GM10248 (cell line): ENCODE measurements at regions not wholly inside any gene's neighbourhood (a gene's known extent, or its start where the extent isn't known, plus 50 kb on each side); places are given as distances from the start of the nearest gene placed in this dataset.

Experiments used
- CTCF ChIA-PET: fragments of 300-600 bp; sonication (Branson Sonifier 250); formaldehyde crosslinking; extraction: SDS; loops from one replicate; lab custom pipeline; 2021; ENCODE audit warnings: antibody characterized with exemption; lab: Yijun Ruan, JAX
- POLR2A ChIA-PET: fragments of 350-650 bp; sonication (Branson Sonifier 250); formaldehyde crosslinking; extraction: SDS; loops from one replicate; lab custom pipeline; 2020; ENCODE audit warnings: antibody characterized with exemption; lab: Yijun Ruan, JAX
- DNase-seq: peaks from one replicate; pipeline ENCODE4 v3.0.0; 2012; ENCODE audit errors: extremely low spot score
- CTCF ChIP-seq: IDR thresholded peaks from 2 replicates; pipeline ENCODE4 v1.5.1; 2012; ENCODE audit warnings: mild to moderate bottlenecking, low read depth; ENCODE audit errors: extremely low read depth, missing control alignments, control extremely low read depth

GRCh38 chr7:46508583-46508982, 587.5 kb upstream of the IGFBP3 start:
- CTCF ChIA-PET: interaction anchor here (1.3 kb wide), 1 partner anchor 9 kb away, joined by 4 read pairs; no protein-coding TSS in a partner anchor
- no peak for DNase-seq
- TF ChIP-seq CTCF: no peak
- POLR2A ChIA-PET: no interaction called here

GRCh38 chr7:46507560-46507959, 586.5 kb upstream of the IGFBP3 start:
- no peak for TF ChIP-seq CTCF
- CTCF ChIA-PET: interaction anchor here (1.3 kb wide), 1 partner anchor 10 kb away, joined by 4 read pairs; no protein-coding TSS in a partner anchor
- POLR2A ChIA-PET: no interaction called here
- DNase-seq: no peak

- CTCF ChIA-PET: no interaction called here
- no peak for DNase-seq
- POLR2A ChIA-PET: no interaction called here
- no peak for TF ChIP-seq CTCF
Observed at GRCh38 chr7:46494441-46494840, 573.4 kb upstream of the IGFBP3 start.

GRCh38 chr7:46494028-46494427, 573.0 kb upstream of the IGFBP3 start:
- POLR2A ChIA-PET: no interaction called here
- DNase-seq: no peak
- no peak for TF ChIP-seq CTCF
- CTCF ChIA-PET: no interaction called here

GRCh38 chr7:46493196-46493595, 572.1 kb upstream of the IGFBP3 start:
- CTCF ChIA-PET: no interaction called here
- no peak for DNase-seq
- TF ChIP-seq CTCF: no peak
- POLR2A ChIA-PET: no interaction called here

- POLR2A ChIA-PET: no interaction called here
- CTCF ChIA-PET: no interaction called here
Observed at GRCh38 chr7:46492466-46492865, 571.4 kb upstream of the IGFBP3 start.

More at GRCh38 chr7:46492466-46492865, 571.4 kb upstream of the IGFBP3 start:
- DNase-seq: no peak
- TF ChIP-seq CTCF: no peak
